ENCODE measurements at regions not wholly inside any gene's neighbourhood (a gene's known extent, or its start where the extent isn't known, plus 50 kb on each side); places are given as distances from the start of the nearest gene placed in this dataset.

DNA sequence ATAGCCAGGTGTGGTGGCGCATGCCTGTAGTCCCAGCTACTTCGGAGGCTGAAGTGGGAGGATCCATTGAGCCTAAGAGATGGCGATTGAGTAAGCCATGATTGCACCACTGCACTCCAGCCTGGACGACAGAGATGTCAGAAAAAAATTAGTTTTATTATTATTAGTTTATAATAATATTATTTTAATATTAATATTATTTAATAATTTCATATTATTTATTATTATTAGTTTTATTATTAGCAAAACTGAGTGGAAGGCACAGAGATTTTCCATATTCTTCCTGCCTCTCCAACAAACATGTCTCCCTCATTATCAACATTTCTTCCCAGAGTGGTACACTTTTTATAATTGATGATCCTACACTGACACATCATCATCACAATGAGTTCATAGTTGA, 278.2 kb downstream of the SOX11 start:
- TF ChIP-seq POLR2AphosphoS5 (IDR thresholded peaks at IDR 0.05) = no peak
- TF ChIP-seq, protein P1, sequence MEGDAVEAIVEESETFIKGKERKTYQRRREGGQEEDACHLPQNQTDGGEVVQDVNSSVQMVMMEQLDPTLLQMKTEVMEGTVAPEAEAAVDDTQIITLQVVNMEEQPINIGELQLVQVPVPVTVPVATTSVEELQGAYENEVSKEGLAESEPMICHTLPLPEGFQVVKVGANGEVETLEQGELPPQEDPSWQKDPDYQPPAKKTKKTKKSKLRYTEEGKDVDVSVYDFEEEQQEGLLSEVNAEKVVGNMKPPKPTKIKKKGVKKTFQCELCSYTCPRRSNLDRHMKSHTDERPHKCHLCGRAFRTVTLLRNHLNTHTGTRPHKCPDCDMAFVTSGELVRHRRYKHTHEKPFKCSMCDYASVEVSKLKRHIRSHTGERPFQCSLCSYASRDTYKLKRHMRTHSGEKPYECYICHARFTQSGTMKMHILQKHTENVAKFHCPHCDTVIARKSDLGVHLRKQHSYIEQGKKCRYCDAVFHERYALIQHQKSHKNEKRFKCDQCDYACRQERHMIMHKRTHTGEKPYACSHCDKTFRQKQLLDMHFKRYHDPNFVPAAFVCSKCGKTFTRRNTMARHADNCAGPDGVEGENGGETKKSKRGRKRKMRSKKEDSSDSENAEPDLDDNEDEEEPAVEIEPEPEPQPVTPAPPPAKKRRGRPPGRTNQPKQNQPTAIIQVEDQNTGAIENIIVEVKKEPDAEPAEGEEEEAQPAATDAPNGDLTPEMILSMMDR (IDR thresholded peaks at IDR 0.05 in 8 of 11, conservative IDR thresholded peaks at IDR 0.05 in 3 of 11) = no peak
- TF ChIP-seq POLR2A (IDR thresholded peaks at IDR 0.05) = no peak

All from spleen (tissue), 7 donors.